ENCODE measurements at regions not wholly inside any gene's neighbourhood (a gene's known extent, or its start where the extent isn't known, plus 50 kb on each side); places are given as distances from the start of the nearest gene placed in this dataset.

GRCh38 chrX:36927712-36928111 is 80.5 kb upstream of the FAM47C start:
- no peak for DNase-seq (ENCODE audit: low spot score)

GRCh38 chrX:36930491-36930890 is 77.7 kb upstream of the FAM47C start:
- no peak for DNase-seq (ENCODE audit: low spot score)

GRCh38 chrX:36947214-36947613 is 61.0 kb upstream of the FAM47C start:
- DNase-seq (ENCODE audit: low spot score): no peak

- no peak for DNase-seq (ENCODE audit: low spot score)
Observed at GRCh38 chrX:36950495-36951253, 57.5 kb upstream of the FAM47C start.

GRCh38 chrX:36957425-36958328 is 50.5 kb upstream of the FAM47C start:
- no peak for DNase-seq (ENCODE audit: low spot score)

Data from COLO829 (cell line).